ENCODE measurements at regions not wholly inside any gene's neighbourhood (a gene's known extent, or its start where the extent isn't known, plus 50 kb on each side); places are given as distances from the start of the nearest gene placed in this dataset.

DNA sequence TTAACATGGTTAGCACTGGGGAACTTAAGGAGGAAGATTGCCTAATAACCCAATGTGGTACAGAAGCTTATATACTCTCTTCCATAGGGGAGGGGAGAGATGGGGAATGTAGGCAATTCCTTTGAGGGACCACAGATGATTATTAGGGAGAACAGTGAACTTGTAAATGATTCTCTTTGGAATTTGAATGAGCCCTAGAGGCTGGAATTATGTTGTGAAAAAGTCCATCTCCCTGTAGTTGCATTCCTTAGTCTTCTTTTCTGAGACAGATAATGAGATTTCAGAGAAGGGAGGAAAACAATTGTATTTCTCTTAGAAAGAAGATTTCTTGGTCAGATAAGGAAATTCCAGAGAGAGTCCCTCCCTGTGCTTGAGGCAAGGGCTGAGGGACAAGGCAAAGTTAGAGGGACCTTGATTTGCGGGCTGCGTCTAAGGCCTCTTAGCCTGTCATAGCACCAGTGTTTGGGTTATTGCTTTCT, 89.0 kb upstream of the HMCN1 start:
- peak; percentile 65 for DNase-seq (ENCODE audit: low spot score)

DNA sequence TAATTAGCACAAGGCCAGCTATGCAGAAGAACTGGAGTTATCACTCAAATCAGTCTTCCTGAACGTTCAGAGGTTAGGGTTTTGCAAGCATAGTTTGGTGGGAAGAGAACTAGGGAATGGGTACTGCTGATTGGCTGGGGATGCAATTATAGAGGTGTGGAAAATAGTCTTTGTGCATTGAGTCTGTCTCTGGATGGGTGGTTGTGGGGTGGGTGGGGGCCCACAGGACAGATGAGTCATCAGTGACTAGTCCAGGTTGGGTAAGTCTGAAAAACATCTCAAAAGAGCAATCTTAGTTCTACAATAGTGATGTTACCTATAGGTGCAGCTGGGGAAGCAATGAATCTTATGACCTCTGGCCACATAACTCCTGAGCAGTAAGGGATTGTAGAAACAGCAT, 89.7 kb upstream of the HMCN1 start:
- DNase-seq (ENCODE audit: low spot score) = peak; percentile 40

DNA sequence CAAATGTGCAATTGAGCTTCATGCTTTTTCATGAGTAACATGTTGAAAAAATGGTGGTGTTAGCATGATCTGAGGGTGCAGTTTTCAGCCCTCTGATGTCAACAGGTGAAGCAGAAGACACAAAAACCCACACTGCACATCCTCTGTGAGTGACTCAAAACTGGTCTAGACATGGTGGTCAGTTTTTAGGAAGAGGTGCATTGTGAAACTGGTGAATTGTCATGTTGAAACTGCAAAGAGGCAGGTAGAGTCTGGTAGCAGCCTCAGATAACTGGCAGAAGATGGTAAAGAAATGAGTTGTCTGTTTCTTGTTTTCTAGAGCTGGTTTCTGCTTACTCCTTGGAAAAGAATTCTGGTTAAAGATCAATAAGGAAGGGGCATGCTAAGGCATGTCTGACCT, 97.3 kb upstream of the HMCN1 start:
- no peak for DNase-seq (ENCODE audit: low spot score)

DNA sequence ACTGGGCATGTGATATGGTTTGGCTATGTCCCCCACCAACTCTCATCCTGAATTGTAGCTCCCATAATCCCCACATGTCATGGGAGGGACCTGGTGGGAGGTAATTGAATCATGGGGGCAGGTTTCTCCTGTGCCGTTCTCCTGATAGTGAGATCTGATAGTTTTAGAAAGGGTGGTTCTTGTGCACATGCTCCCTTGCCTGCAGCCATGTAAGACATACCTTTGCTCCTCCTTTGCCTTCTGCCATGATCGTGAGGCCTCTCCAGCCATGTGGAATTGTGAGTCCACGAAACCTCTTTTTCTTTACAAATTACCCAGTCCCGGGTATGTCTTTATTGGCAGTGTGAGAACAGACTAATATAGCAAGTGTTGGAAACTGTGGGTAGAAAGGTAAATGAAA, 99.5 kb upstream of the HMCN1 start:
- DNase-seq (ENCODE audit: low spot score) = no peak

DNA sequence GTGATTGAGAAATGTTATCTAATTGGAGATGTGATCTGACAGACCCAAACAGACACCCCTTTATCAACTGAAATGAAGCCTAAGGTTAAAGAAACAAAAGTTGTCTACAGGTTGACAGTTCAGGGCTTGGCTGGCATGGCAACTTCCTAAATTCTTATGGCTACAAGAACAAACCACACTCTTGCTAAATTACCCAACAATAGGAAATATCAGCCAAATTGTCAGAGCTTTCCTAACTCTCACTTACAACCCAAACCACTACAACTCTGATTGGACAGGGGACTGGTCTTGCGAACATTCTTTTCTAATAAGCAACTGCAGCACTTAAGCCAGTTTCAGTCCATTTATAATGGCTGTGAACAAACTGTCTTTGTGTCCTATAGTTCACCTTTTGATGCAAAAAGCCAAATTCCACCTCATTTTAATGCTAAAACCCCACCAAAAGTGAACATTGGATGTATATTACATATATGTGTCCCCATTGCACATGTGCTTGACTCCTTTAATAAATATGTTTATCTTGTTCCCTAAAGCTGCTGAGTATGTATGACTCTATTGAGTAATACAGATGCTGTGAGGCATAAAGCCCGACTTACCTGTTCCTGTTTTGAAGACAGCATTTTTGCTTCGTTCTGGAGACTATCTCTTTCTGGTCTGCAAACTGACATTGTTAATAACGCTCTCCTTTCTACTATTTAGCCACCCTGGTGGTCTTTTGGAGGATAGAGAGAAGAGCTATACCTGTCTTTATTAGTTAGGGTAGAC, 101.3 kb upstream of the HMCN1 start:
- no peak for DNase-seq (ENCODE audit: low spot score)

DNA sequence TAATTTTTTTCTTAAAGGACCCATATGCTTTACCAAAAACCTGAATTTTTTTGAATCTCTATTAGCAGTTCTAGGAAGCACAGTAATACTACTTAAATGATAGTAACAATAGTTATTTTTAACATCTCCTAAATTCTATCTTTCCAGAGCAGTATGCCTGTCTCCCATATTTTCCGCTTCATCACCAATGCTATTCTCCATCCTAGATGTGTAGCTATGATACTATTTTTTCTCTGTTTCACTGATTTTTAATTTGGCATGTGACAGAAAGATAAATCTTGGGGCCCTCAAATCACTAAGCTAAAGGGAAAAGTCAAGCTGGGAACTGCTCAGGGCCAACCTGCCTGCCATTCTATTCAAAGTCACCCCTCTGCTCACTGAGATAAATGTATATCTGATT, 102.3 kb upstream of the HMCN1 start:
- no peak for DNase-seq (ENCODE audit: low spot score)

DNA sequence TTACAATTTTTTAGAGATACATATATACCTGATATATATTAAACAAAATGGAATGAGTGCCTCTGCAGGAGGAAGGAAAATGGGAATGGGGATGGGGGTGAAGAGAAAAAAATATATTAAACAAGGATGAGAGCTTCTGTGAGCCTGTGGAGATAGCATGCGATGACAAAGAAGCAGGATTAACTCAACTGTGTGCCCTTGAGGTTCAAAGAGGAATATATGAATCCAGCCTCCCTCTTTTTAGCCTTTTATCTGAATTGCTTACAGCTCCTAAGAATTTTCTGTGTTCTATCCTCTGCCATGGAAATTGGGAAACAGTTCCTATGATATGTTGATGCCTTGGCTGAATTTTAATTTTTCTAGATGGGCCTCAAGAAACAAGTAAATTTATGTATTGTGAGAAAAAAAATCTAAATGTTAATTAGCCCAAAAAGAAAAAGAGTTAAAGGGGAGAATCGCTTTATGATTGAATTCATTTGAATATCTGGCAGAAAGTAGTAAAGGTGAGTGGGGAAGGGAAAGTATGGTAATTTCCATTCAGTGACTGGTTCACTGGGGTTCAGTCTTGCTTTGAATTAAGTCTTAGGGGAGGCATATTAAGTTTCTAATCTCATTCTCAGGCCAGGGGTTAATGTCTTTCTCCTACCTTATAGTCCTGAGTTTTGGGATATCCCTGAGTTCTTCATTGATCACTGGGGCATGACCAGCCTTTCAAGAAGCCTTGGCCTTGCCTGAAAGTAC, 106.3 kb upstream of the HMCN1 start:
- no peak for DNase-seq (ENCODE audit: low spot score)

DNA sequence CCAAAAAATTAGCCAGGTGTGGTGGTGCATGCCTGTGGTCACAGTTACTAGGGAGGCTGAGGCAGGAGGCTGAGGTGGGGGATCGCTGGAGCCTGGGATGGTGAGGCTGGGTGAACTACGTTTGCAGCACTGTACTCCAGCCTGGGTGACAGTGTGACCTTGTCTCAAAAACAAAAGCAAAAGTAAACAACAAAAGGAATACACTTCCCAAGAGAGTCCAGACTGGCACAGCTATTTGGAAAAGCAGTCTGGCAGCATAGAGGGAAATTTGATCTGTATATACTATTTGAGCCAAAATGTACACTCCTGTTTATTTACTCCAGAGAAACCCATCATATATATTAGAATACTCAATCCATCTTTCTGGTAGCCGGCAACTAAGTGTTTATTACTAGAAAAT, 107.0 kb upstream of the HMCN1 start:
- DNase-seq (ENCODE audit: low spot score) = no peak

DNA sequence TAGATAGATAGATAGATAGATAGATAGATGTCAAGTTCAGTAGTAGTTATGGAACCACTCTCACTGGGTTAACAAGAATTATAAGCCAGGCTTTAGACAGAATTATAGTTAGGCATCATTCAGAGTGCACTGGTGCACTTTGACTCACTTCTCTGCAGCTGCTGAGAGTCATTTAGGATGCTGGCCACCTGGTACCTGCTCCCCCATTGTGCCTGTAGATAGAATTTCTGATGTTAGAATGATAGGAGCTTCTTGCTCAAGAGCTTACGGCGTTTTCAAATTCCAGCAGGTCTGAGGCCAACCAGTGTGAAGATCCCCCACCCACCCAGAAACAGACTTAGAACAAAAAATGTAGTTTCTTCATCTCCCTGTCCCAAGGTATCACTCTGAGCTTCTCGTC, 107.8 kb upstream of the HMCN1 start:
- DNase-seq (ENCODE audit: low spot score) = no peak

DNA sequence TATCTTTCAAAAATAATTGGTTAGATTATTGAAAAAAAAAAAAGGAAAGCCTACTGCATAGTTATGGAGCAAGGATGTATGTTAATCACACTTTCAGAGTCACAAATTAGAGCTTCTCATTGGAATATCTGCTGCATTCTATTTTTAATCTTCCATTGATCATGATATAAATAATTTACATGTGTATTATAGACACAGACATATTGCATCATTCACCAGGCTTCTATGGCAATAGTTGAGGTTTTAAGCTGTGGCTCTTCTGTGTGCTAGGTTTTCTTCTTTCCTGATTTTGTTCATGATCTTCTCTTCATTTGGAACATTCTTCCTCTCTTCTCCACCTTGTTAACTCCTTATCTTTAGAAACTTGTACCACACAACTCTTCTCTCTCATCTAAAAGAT, 123.2 kb upstream of the HMCN1 start:
- DNase-seq (ENCODE audit: low spot score) = no peak

DNA sequence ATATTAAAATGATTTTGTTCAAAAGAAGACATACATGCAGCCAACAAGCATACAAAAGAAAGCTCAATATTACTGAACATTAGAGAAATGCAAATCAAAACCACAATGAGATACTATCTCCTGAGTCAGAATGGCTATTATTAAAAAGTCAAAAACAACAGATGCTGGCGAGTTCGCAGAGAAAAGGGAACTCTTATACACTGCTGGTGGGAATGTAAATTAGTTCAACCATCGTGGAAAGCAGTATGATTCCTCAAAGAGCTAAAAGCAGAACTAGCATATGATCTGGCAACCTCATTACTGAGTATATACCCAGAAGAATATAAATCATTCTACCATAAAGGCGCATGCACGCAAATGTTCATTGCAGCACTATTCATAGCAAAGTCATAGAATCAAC, 126.0 kb upstream of the HMCN1 start:
- DNase-seq (ENCODE audit: low spot score) = no peak

DNA sequence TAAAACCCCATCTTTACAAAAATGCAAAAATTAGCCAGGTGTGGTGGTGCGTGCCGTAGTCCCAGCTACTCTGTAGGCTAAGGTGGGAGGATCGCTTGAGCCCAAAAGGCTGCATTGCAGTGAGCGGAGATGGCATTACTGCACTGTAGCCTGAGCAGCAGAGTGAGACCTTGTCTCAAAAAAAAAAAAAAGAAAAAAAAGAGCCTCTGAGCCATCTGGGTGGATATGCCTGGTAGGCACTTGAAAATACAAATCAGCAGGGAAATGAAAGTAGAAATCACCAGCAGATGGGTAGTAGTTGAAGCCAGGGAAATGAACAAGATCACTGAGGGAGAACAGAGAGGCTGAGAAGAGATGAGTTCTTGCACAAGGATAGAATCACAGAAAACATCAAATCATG, 131.0 kb upstream of the HMCN1 start:
- DNase-seq (ENCODE audit: low spot score) = no peak

DNA sequence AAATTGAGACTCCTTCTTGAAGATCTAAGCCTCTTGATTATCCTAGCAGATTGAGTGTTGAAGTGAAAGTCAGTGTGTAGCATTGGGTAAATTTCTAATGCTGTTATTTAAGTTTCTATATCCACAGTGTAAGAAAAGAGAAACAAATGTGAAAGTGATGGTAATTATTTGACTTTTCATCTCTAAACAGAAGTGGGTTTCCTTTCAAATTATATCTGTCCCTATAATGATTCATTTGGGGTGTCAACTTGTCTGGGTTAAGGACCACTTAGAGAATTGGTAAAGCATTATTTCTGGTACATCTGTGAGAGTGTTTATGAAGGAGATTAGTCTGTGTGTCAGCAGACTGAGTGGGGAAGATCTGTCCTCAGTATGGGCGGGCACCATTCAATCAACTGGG, 133.0 kb upstream of the HMCN1 start:
- no peak for DNase-seq (ENCODE audit: low spot score)

DNA sequence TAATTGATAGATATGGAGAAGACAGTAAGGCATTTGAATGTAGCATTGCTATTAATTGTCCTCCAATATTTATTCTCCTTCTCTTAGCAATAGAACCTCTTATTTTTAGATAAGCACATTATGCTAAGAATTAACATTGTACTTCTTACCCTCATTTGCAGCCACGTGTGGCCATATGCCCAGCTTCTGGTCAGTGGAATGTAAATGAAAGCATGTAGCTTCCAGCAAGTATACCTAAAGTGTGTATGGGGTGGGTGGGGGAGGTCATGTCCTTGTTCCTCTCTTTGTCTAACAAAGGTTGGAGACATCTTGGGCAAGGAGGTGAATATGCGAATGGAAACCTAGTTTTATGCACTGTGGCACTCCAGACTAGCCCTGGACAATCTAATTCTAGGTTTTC, 133.6 kb upstream of the HMCN1 start:
- no peak for DNase-seq (ENCODE audit: low spot score)

DNA sequence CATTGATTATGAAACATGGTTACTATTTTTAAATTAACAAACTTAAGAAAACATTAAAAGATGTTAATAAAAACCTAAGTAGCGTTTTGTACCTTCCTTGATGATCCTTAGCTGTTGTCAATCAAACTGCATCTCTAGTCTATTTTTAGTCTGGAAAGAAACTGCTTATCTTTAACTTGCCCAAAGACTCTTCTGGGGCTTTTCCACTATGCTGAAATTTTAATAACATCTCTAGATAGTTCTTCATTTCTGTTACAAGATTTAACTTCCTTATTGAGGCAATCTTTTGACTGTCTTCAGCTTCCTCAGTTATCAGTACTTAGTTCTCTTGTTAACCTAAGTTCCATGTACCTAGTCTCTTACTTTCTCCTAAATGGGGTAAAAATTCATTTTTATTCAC, 135.9 kb upstream of the HMCN1 start:
- no peak for DNase-seq (ENCODE audit: low spot score)

DNA sequence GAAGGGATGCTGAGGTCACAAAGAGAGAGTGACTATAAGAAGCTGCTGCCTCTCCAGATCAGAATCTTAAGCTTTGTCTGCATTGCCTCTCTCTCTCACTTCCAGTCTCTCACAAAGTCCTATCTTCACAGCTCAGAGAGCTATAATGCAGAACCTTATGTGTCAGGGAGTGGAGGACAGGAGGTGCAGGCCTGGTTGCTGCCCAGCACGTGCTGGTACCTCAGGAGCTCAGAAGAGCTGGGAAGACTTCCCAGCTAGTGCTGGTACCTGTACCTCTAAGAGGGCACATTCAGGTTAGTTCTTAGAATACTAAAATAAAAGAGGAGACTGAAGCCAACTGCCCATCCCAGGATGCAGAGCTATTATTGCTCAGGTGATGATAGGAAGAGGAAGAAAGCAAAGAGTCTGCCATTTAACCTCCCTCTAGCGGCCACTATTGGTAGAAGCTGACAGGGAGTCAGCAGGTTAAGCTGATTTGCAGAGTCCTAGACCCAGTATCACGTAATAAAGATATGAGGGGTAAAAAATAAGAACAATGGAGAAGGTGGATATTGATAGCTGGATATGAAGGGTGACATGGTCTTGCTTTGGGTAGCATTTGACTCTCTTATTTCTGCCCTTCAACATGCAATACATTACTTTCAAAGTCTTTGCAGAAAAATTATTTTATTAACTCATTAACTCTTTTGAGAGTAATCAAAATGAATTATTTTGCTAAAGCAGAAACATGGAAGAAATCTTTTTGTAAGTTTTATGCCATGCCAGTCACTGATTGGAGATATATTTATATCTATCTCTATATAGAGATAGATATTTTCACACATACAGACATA, 138.1 kb upstream of the HMCN1 start:
- peak; percentile 50 for DNase-seq (ENCODE audit: low spot score)

DNA sequence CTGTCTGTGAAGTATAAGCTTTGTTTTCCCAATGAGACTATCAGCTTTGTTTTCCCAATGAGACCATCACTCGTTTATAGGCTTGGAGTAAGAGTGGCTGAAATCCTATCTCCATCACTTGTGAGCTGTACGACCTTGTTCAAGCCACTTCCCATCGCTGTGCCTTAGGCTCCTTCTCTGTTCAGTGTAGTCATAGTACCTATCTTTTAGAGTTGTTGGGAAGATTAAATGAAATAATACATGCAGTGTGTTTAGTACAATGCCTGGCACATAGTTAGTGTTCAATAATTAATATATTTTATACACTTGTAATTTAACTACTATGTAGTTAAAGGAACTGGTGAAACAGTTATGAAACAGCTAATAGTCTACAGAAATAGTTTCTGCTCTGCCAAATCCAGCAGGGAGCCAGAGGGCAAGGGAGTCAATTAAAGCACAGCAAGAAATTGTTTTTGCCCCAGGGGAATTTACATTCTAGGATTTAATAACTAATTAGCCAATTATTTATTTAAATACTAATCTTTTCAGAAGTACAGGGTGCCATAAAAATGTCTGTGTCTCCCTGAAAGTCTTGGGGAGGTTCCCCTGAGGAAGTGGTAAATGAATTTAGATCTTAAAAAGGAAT, 139.3 kb upstream of the HMCN1 start:
- DNase-seq (ENCODE audit: low spot score) = peak; percentile 22

DNA sequence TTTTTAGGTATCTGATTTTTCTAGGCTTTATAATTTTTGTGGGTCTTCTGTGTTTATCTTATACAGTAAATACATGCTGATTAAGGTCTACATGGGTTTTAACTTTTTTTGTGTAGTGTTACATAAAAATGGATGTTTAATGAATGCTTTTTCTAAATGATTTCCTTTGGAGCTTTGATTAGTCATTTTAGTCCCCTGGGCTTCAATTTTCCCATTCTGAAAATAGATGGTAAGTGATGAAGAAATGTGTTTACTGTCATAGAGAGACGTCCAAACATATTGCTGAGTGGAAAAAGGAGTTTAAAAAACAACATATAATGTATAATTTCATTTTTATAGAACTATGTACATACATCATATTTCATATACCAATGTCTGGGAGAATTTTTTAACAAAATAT, 140.9 kb upstream of the HMCN1 start:
- no peak for DNase-seq (ENCODE audit: low spot score)

DNA sequence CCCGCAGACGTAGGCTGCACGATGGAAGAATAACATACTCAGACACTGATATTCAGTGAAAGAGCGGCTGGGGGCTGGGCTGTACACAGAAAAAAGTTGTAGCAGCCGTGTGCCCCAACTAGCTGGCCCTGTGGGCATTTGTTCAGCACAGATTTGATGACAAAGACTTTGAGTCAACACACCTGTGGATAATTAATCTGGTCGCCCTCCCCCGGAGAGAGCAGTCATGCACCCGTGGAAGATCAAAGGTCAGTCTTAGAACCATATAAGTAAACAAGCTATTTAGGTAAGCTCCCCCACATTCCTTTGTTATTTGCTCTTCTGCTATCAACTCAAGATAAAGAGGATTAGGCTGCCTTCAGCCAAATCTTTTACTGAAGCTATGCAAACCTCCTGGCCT, 148.4 kb upstream of the HMCN1 start:
- no peak for DNase-seq (ENCODE audit: low spot score)

DNA sequence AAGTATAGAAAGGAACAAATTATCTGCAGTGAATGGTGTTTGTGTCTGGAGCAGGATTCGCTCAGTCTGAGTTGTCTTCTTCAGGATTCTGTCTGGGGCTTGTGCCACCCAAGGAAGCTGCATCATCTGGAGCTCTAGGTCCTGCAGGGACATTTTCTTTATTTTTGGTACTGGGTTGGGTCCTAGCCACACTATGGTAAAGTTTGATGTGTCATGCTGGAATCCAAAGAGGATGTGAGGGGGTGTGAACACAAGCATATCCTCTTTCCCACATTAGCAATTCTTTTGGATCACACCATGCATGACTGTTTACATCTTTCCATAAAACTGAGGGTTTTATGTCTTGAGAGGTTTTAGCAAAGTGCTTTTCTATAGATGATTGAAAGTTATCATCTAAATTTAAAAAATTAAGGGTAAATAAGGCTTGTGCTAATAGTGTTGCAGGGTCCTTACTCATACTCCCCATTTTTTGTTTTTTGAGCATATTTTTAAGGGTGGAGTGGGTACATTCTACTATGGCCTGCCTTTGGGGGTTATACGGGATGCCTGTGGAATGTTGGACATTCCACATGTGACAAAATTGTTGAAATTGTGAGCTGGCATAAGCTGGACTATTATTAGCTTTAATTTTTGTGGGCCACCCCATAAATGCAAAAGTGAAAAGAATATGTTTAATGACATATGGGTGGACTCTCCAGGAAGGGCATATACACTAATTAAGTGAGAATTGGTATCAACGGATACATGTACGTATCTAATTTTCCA, 152.0 kb upstream of the HMCN1 start:
- DNase-seq (ENCODE audit: low spot score) = no peak

DNA sequence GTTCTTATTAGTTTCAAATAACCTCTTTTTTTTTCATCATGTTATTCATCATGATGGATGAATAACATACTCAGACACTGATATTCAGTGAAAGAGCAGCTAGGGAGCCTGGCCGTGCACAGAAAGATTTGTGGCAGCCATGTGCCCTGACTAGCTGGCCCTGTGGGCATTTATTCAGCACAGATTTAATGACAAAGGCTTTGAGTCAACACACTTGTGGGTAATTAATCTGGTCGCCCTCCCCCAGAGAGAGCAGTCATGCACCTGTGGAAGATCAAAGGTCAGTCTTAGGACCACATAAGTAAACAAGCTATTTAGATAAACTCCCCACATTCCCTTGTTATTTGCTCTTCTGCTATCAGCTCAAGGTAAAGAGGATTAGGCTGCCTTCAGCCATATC, 153.2 kb upstream of the HMCN1 start:
- DNase-seq (ENCODE audit: low spot score) = no peak

DNA sequence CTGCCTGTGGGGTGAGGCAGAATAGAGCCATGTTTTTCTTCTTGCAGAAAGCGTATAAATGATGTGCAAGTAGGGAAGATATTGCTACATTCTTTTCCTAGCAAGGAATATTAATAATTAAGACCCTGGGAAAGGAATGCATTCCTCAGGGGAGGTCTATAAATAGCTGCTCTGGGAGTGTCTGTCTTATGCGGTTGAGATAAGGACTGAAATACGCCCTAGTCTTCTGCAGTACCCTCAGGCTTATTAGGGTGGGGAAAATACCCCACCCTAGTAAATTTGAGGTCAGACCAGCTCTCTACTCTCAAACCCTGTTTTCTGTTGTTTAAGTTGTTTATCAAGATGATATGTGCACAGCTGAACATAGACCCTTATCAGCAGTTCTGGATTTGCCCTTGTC, 155.9 kb upstream of the HMCN1 start:
- DNase-seq (ENCODE audit: low spot score) = no peak
